H7 (cell line): ENCODE measurements at regions not wholly inside any gene's neighbourhood (a gene's known extent, or its start where the extent isn't known, plus 50 kb on each side); places are given as distances from the start of the nearest gene placed in this dataset.
A peak's percentile ranks its signal among the peaks of the same experiment; 100 is the strongest.
"Not testable (repeated sequence)": the region's sequence is repeated elsewhere in the genome, so short reads cannot be mapped to it uniquely, and the experiment has no call there.

Experiments
- DNase-seq: peaks from one replicate; pipeline ENCODE4 v3.0.0; 2012
- H3K27me3 ChIP-seq: 2 replicates; pipeline ENCODE4 v1.6.0; 2011; ENCODE audit warnings: mild to moderate bottlenecking, low read length; ENCODE audit not compliant: control insufficient read depth, insufficient read depth
- H3K36me3 ChIP-seq: replicated peaks from 2 replicates; pipeline ENCODE4 v1.5.1; 2011; ENCODE audit warnings: low read length; ENCODE audit not compliant: control insufficient read depth, insufficient read depth
- H3K4me3 ChIP-seq: 2 replicates; pipeline ENCODE4 v1.5.1; 2011; ENCODE audit warnings: low read depth, mild to moderate bottlenecking, control low read depth, low read length, moderate library complexity; ENCODE audit not compliant: insufficient read depth

GRCh38 chr3:8421267-8421666 lies 80.4 kb upstream of the LMCD1 start:
- Histone ChIP-seq H3K4me3 (no peak overlapping the region), H3K36me3 (no peaks in the 10 kb centered on the region), H3K27me3 (no peaks in the 10 kb centered on the region)
- no peak for DNase-seq

- DNase-seq = no peak
- Histone ChIP-seq H3K27me3 (no peaks in the 10 kb centered on the region), H3K36me3 (no peaks in the 10 kb centered on the region), H3K4me3 (no peak overlapping the region)
Observed at GRCh38 chr3:8421711-8422110, 79.9 kb upstream of the LMCD1 start.

GRCh38 chr3:8423307-8423706 lies 78.3 kb upstream of the LMCD1 start:
- no peak for DNase-seq
- no peaks in the 10 kb centered on the region for H3K27me3 ChIP-seq
- no peaks in the 10 kb centered on the region for H3K36me3 ChIP-seq
- H3K4me3 ChIP-seq = no peak overlapping the region

GRCh38 chr3:8424281-8424680 lies 77.3 kb upstream of the LMCD1 start:
- no peak for DNase-seq
- Histone ChIP-seq H3K36me3 (no peaks in the 10 kb centered on the region), H3K27me3 (no peaks in the 10 kb centered on the region), H3K4me3 (no peak overlapping the region)

GRCh38 chr3:8436661-8437287 lies 64.8 kb upstream of the LMCD1 start:
- Histone ChIP-seq H3K27me3 (no peaks in the 10 kb centered on the region), H3K4me3 (no peak overlapping the region), H3K36me3 (no peaks in the 10 kb centered on the region)
- DNase-seq = no peak

- H3K36me3 ChIP-seq = no peaks in the 10 kb centered on the region
- no peak overlapping the region for H3K4me3 ChIP-seq
- no peak for DNase-seq
- H3K27me3 ChIP-seq = no peaks in the 10 kb centered on the region
Observed at GRCh38 chr3:8438507-8439079, 63.0 kb upstream of the LMCD1 start.

- not testable (repeated sequence) for H3K4me3 ChIP-seq, H3K36me3 ChIP-seq, DNase-seq, H3K27me3 ChIP-seq
Observed at GRCh38 chr3:8440142-8440541, 61.5 kb upstream of the LMCD1 start.

GRCh38 chr3:8441969-8442559 lies 59.6 kb upstream of the LMCD1 start:
- peak; percentile 82 for DNase-seq
- no peaks in the 10 kb centered on the region for H3K36me3 ChIP-seq
- no peaks in the 10 kb centered on the region for H3K27me3 ChIP-seq
- no peak overlapping the region for H3K4me3 ChIP-seq

GRCh38 chr3:8442993-8443650 lies 58.5 kb upstream of the LMCD1 start:
- peak; percentile 12 for DNase-seq

GRCh38 chr3:8443829-8444791 lies 57.5 kb upstream of the LMCD1 start:
- H3K27me3 ChIP-seq = no peaks in the 10 kb centered on the region
- peak; percentile 56 for DNase-seq
- no peak overlapping the region for H3K4me3 ChIP-seq
- H3K36me3 ChIP-seq = no peaks in the 10 kb centered on the region

More at GRCh38 chr3:8442993-8443650, 58.5 kb upstream of the LMCD1 start:
- H3K4me3 ChIP-seq = no peak overlapping the region
- no peaks in the 10 kb centered on the region for H3K36me3 ChIP-seq
- H3K27me3 ChIP-seq = no peaks in the 10 kb centered on the region

- no peak for DNase-seq
- H3K27me3 ChIP-seq = no peaks in the 10 kb centered on the region
- H3K4me3 ChIP-seq = no peak overlapping the region
- no peaks in the 10 kb centered on the region for H3K36me3 ChIP-seq
Observed at GRCh38 chr3:8444883-8445282, 56.7 kb upstream of the LMCD1 start.

- no peak overlapping the region for H3K4me3 ChIP-seq
- no peaks in the 10 kb centered on the region for H3K27me3 ChIP-seq
- no peak for DNase-seq
- H3K36me3 ChIP-seq = no peaks in the 10 kb centered on the region
Observed at GRCh38 chr3:8445861-8446260, 55.8 kb upstream of the LMCD1 start.

- no peaks in the 10 kb centered on the region for H3K36me3 ChIP-seq
- H3K4me3 ChIP-seq = no peak overlapping the region
- no peaks in the 10 kb centered on the region for H3K27me3 ChIP-seq
- DNase-seq = no peak
Observed at GRCh38 chr3:8446845-8447244, 54.8 kb upstream of the LMCD1 start.

- H3K4me3 ChIP-seq = no peak overlapping the region
- peaks cover 4% of the 10 kb centered on the region; the same call in 1 of the 2 replicates for H3K27me3 ChIP-seq
- H3K36me3 ChIP-seq = no peaks in the 10 kb centered on the region
- no peak for DNase-seq
Observed at GRCh38 chr3:8450618-8451017, 51.0 kb upstream of the LMCD1 start.
